ENCODE measurements at regions not wholly inside any gene's neighbourhood (a gene's known extent, or its start where the extent isn't known, plus 50 kb on each side); places are given as distances from the start of the nearest gene placed in this dataset.

- DNase-seq (ENCODE audit: low spot score), result no peak
Measured at GRCh38 chr13:38519229-38519911, 167.5 kb upstream of the FREM2 start.

DNA sequence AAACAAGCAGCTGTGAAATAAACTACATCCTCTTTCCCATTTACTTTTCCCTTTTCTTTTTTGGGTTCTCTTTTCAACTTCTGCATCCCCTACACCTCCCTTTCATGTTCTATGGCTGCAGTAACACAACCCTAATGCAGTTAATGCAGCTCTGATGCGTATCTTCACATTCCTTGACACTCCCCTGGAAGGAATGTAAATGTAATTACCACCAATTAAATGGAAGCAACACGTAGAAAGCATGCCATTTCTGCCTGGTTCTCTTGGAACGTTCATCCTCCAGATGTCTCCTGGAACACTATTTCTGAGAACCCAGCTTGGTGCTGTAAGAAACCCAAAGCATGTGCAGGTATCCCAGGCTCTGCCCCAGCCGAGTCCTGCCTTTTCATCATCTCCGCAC, 166.8 kb upstream of the FREM2 start:
- no peak for DNase-seq (ENCODE audit: low spot score)

GRCh38 chr13:38527140-38527539, 159.7 kb upstream of the FREM2 start:
- no peak for DNase-seq (ENCODE audit: low spot score)

DNA sequence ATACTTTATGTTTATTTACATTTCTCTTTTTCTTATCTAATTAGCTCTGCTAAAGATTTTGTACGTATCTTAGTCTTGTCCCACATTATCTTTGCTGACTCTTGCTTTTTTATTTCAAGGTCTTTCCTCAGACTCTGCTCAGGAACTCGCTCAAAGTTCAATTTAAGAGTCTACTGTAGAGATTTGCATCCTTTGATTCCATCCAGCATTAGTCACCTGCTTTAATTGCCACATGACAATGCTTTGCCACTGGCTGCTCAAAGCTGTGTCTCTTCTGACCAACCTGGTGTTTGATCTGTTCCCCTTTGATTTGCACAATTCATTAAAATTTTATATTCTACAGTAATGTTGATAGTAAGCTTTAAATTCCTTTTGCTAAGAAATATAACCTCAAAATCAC, 157.9 kb upstream of the FREM2 start:
- no peak for DNase-seq (ENCODE audit: low spot score)

DNA sequence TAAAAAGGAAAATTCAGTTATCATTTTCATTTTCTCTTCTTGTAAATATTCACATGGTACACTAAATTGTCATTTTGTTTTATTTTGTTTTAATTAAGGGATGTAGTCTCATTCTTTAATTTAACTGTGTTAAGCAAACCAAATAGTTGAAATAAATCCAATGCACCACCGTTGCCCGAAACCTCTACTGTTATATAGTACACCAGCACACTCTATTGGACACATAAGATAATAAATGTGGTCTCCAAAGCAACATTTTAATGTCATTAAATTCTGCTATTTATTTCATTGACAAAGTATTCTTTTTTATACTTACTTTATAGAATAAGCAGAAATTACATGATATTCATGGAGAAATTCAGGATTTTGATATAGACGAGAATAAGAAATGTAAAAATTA, 156.4 kb upstream of the FREM2 start:
- DNase-seq (ENCODE audit: low spot score), result no peak

DNA sequence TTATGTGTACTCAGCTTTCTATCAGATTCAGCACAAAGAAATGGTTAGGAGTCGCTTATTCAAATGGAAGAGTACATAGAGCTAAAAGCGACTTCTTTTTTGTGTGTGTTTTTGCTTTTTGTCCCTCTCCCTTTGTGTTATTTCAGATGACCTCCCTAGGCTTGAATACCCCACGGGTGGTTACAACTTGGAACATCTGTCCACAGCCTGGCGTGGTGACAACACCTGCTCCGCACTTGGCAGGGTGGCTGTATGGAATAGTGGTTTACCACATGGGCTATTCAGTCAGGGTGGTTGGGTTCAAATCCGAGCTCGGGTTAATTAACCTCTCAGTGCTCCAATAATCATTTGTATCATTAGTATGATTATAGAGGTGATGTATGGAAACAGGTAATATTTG, 151.6 kb upstream of the FREM2 start:
- DNase-seq (ENCODE audit: low spot score), result no peak

DNA sequence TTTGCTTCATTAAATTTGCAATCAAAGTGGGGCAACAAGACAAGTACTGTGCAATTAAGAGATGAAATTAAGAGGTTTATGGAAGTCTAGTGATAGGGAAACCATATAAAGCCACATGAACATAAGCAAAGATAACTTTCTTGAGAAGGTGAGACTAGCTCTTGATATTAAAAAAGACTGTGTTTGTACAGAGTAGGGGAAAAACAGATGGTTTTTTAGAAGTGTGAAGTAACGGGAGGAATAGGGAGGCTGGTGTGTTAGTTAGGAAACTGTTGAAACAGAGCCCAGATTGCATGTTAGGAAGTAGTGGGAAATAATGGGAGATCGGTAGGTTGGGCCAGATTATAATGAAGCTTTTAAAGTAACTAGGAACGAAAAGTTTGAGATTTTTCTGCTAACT, 149.8 kb upstream of the FREM2 start:
- no peak for DNase-seq (ENCODE audit: low spot score)

DNA sequence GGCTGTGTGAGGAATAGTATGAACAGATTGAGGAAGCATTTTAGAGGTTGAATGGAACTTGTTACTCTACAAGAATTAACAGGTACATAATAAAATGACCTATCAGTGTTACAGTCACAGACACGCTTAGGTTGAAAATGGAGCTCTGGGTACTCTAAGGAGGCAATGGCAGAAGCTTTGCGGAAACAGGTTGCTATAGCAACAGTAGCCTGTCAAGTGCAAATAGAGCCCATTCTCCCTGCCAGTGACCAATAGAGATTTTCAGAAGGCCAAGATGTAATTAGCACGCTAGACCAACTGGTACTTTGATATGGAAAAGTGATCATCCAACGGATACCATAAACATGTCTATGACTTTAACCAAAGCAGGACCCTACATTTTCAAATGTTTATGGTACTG, 148.5 kb upstream of the FREM2 start:
- DNase-seq (ENCODE audit: low spot score), result no peak

DNA sequence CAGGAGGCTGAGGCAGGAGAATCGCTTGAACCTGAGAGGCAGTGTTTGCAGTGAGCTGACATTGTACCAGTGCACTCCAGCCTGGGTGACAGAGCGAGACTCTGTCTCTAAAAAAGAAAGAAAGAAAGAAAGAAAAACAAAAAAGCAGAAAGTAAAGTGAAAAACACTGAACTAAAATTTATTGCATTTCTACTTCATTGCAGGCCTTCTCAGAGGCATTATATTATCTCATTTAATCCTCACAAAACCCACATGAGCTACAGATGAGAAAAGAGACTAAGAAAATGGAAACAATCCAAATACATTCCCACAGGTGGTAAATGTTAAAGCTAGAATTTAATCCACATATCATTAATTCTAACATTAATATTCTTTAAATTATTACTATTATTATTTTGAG, 147.2 kb upstream of the FREM2 start:
- DNase-seq (ENCODE audit: low spot score), result no peak

DNA sequence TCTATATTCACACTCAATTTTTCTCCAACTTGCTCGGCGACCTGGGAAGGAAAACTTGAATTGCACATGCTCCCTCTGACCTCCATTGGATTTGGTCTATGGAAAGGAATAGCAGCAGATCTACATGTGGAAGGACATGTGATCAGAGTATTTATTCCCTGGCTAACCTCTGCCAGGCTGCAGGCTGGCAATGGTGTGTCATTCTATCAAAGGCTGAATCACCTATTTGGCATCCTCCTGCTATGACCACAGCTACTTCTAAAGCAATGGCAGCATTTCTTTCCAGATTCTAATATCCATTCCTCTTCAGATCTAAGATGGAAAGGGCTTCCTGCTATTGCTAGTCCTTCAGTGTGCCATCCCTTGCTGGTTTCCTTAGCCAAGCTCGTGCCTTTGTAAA, 144.3 kb upstream of the FREM2 start:
- DNase-seq (ENCODE audit: low spot score), result no peak

DNA sequence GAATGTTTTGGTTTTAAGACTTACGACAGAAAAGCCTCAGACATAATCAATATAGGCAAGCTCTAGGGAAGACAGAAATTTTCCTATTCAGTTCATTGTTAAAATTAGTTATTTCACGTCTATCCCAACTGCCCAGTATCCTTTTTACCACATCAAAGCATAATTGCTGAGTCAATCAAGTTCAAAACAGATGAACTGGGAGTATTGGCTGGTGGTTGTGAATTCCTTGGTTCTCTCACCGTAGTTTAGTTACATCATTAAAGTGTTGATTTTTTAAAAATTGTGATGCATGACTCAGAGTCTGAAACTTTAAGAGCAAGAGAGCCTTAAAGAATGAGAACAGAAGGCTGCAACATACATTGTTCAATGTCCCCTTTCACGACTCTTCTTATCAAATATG, 143.3 kb upstream of the FREM2 start:
- no peak for DNase-seq (ENCODE audit: low spot score)

- no peak for DNase-seq (ENCODE audit: low spot score)
Measured at GRCh38 chr13:38563739-38564138, 123.1 kb upstream of the FREM2 start.

- no peak for DNase-seq (ENCODE audit: low spot score)
Measured at GRCh38 chr13:38564256-38565150, 122.4 kb upstream of the FREM2 start.

- DNase-seq (ENCODE audit: low spot score), result no peak
Measured at GRCh38 chr13:38566023-38566422, 120.9 kb upstream of the FREM2 start.

DNA sequence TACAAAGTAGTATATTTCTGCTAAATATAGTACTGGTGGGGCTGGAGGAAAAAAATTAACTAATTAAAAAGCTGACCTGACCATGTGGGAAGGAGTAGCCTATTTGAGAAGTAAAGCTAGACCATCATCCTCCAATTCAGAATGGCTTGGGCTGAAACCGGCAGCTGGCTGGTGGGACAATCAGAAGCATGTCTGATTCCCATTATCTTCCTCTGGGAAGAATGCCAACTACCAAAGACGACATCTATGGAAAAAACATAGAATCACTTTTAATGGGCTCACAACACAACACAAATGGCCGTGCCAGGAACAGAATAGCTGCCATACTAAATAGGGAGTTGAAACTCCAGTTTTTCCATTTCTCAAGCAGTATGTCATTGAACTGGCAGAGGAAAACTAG, 120.4 kb upstream of the FREM2 start:
- DNase-seq (ENCODE audit: low spot score), result no peak

DNA sequence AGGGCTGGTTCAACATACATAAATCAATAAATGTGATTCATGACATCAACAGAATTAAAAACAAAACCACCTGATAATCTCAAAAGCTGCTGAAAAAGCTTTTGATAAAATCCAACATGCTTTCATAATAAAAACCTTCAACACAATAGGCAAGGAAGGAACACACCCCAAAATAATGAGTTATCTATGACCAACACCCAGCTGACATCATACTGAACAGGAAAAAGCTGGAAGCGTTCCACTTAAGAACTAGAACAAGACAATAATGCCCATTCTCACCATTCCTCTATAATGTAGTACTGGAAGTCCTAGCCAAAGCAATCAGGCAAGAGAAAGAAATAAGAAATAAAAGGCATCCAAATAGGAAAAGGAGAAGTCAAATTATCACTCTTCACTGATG, 116.2 kb upstream of the FREM2 start:
- no peak for DNase-seq (ENCODE audit: low spot score)

DNA sequence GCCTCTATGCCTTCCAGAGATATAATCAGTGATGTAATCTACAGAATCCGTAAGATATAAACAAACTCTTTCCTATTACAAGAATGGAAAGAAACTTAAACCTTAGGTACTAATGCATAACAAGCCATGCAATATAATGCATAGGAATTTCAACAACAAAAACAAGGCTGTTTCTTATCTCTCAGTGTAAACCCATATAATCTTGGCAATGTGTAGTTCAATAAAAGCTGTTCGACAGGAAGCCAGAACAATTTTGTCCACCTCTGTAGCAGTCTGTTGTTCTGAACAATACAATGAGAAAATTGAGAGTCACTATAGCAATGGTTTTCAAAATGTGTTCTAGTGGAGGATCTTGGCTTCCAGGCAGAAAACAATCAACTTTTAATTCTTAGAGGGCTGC, 111.5 kb upstream of the FREM2 start:
- DNase-seq (ENCODE audit: low spot score), result no peak

DNA sequence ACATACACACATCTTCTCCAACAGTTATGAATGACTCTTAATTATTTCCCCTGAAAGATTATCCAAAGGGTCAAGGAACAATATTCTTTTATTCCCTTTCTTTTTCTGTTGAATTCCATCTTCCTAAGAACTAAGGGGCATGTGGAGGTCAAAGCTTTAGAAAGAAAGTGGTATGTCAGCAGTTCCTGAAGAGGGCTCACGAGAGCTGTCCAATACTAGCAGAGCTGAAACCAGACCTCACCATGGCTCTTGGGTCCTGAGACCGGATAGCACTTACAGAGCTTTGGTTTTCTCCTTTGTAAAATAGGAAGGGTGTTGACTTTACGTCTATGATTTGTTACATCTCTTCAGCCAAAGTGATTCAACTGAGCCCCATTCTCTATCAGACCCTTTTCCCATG, 109.8 kb upstream of the FREM2 start:
- DNase-seq (ENCODE audit: low spot score), result no peak

DNA sequence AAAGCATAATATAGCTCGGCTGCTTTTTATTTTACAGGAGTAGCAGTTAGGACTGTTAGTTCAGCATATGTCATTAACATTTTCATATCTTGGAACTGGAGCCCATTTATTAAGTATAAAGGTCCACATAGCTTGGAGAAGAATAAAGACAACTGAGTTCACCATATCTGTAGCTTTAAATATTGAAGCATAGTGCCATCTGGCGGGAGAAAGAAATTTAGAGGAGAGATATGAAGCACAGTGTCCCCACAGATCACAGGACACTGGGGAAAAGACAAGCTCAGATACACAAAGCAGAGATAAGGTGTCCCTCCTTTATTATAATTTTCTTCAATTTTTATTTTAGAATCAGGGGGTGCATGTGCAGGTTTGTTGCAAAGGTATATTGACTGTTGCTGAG, 104.7 kb upstream of the FREM2 start:
- peak; percentile 4 for DNase-seq (ENCODE audit: low spot score)

GRCh38 chr13:38590230-38590629, 96.6 kb upstream of the FREM2 start:
- DNase-seq (ENCODE audit: low spot score), result no peak

DNA sequence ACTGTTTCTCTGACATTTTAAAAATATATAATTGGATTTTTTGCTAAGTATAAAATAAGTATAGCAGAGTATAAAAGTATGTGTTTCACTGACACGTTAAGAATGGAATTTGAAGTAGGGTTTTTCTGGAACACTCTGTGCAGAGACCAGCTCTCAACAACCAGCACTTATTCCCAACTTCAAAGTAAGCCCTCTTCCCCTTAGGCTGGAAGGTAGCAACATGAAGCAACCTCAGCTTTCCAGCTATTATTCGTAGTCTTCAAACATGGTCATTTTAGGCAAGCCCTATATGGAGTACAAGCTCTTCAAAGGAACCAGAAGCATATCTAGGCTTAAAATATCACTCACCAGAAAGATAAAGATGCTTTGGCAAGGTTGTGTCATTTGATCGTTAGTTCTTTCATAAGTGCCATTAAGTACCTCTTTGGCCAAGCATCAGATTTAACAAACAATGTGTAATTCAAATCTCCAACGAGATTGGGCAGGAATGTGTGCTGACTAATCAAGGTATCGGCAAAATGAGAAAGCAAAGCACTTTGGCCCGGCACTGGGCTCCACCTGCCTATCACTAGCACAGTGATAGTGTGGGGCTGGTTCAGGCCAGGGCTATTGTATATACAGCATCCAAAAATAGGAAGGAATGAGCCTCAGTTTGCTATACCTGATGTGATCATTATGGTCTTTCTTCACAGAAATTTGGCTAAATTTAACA, 95.9 kb upstream of the FREM2 start:
- DNase-seq (ENCODE audit: low spot score), result no peak

DNA sequence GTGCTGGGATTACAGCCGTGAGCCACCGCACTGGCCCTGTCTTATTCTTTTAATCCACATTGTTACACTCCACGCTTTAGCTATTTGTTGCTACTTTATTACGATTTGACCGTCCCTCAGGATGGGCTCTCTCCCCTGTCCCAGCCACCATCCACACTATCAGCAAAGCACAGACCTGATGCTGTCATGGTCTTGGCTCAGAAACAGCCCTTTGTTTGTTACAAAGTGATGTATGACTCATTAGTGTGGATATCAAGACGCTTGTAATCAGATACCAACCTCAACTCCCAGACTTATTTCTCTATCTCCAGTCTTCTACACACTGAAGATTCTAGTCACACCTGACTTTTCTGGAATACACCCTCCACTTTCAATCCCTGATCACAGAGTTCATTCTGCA, 84.6 kb upstream of the FREM2 start:
- DNase-seq (ENCODE audit: low spot score), result no peak

Measured in CD4-positive, alpha-beta T cell treated with Interleukin-15 for 4 hours (primary cell).